Progenitor cell of endocrine pancreas (in vitro differentiated cells): ENCODE measurements at regions not wholly inside any gene's neighbourhood (a gene's known extent, or its start where the extent isn't known, plus 50 kb on each side); places are given as distances from the start of the nearest gene placed in this dataset.

Source experiments
- DNase-seq: peaks from one replicate; pipeline ENCODE4 v3.0.0; 2021; ENCODE audit warnings: low spot score; ENCODE audit not compliant: unreplicated experiment
- H3K27ac Mint-ChIP-seq: 2 replicates; pipeline ENCODE4 v1.8.0; 2021; ENCODE audit warnings: mild to moderate bottlenecking, moderate library complexity, mixed read lengths
- H3K27me3 Mint-ChIP-seq: 2 replicates; pipeline ENCODE4 v1.8.0; 2021; ENCODE audit warnings: mixed read lengths
- H3K36me3 Mint-ChIP-seq: 2 replicates; pipeline ENCODE4 v1.8.0; 2022; ENCODE audit warnings: mixed read lengths; ENCODE audit not compliant: insufficient read depth
- H3K4me1 Mint-ChIP-seq: 2 replicates; pipeline ENCODE4 v1.8.0; 2021; ENCODE audit warnings: low read depth, mixed read lengths
- H3K4me3 Mint-ChIP-seq: 2 replicates; pipeline ENCODE4 v1.8.0; 2021; ENCODE audit warnings: low read depth, mild to moderate bottlenecking, moderate library complexity, mixed read lengths
- H3K9me3 Mint-ChIP-seq: 2 replicates; pipeline ENCODE4 v1.8.0; 2021; ENCODE audit warnings: low read depth, mixed read lengths
- CTCF ChIP-seq: fragments of 200-600 bp; sonication (generic); IDR thresholded peaks from one replicate; pipeline ENCODE4 v1.5.0; 2021; ENCODE audit warnings: antibody characterized with exemption, mild to moderate bottlenecking; ENCODE audit not compliant: unreplicated experiment

- H3K9me3 Mint-ChIP-seq = no peaks in the 10 kb centered on the region
Observed at GRCh38 chr18:76673281-76674185, 148.8 kb upstream of the ZNF236 start.

GRCh38 chr18:76672627-76673026 lies 149.7 kb upstream of the ZNF236 start:
- no peaks in the 10 kb centered on the region for H3K27me3 Mint-ChIP-seq
- no peak for DNase-seq
- TF ChIP-seq CTCF = no peak
- H3K9me3 Mint-ChIP-seq = no peaks in the 10 kb centered on the region
- no peaks in the 10 kb centered on the region for H3K36me3 Mint-ChIP-seq
- H3K4me3 Mint-ChIP-seq = no peak overlapping the region
- no peak overlapping the region for H3K27ac Mint-ChIP-seq
- H3K4me1 Mint-ChIP-seq = peaks cover 3% of the 10 kb centered on the region

More at GRCh38 chr18:76673281-76674185, 148.8 kb upstream of the ZNF236 start:
- no peak overlapping the region for H3K27ac Mint-ChIP-seq
- TF ChIP-seq CTCF = no peak
- peaks cover 2% of the 10 kb centered on the region for H3K4me1 Mint-ChIP-seq
- H3K36me3 Mint-ChIP-seq = no peaks in the 10 kb centered on the region
- no peak overlapping the region for H3K4me3 Mint-ChIP-seq
- H3K27me3 Mint-ChIP-seq = peaks cover 4% of the 10 kb centered on the region
- no peak for DNase-seq

- no peak for TF ChIP-seq CTCF
- no peaks in the 10 kb centered on the region for H3K9me3 Mint-ChIP-seq
- H3K27me3 Mint-ChIP-seq = no peaks in the 10 kb centered on the region
- no peak overlapping the region for H3K27ac Mint-ChIP-seq
- no peak for DNase-seq
- no peak overlapping the region for H3K4me3 Mint-ChIP-seq
- H3K36me3 Mint-ChIP-seq = no peaks in the 10 kb centered on the region
- H3K4me1 Mint-ChIP-seq = peaks cover 3% of the 10 kb centered on the region
Observed at GRCh38 chr18:76670564-76671288, 151.6 kb upstream of the ZNF236 start.

- Mint-ChIP-seq H3K9me3 (no peaks in the 10 kb centered on the region), H3K27ac (no peak overlapping the region), H3K27me3 (no peaks in the 10 kb centered on the region), H3K4me3 (no peak overlapping the region), H3K4me1 (peaks cover 1% of the 10 kb centered on the region), H3K36me3 (no peaks in the 10 kb centered on the region)
- TF ChIP-seq CTCF = no peak
- no peak for DNase-seq
Observed at GRCh38 chr18:76668546-76668945, 153.8 kb upstream of the ZNF236 start.

GRCh38 chr18:76668119-76668518 lies 154.2 kb upstream of the ZNF236 start:
- H3K36me3 Mint-ChIP-seq = no peaks in the 10 kb centered on the region
- no peak for DNase-seq
- H3K9me3 Mint-ChIP-seq = no peaks in the 10 kb centered on the region
- H3K27ac Mint-ChIP-seq = no peak overlapping the region
- H3K4me1 Mint-ChIP-seq = peaks cover 1% of the 10 kb centered on the region
- no peak for TF ChIP-seq CTCF
- H3K4me3 Mint-ChIP-seq = no peak overlapping the region
- H3K27me3 Mint-ChIP-seq = no peaks in the 10 kb centered on the region
